ENCODE measurements at regions not wholly inside any gene's neighbourhood (a gene's known extent, or its start where the extent isn't known, plus 50 kb on each side); places are given as distances from the start of the nearest gene placed in this dataset.

DNA sequence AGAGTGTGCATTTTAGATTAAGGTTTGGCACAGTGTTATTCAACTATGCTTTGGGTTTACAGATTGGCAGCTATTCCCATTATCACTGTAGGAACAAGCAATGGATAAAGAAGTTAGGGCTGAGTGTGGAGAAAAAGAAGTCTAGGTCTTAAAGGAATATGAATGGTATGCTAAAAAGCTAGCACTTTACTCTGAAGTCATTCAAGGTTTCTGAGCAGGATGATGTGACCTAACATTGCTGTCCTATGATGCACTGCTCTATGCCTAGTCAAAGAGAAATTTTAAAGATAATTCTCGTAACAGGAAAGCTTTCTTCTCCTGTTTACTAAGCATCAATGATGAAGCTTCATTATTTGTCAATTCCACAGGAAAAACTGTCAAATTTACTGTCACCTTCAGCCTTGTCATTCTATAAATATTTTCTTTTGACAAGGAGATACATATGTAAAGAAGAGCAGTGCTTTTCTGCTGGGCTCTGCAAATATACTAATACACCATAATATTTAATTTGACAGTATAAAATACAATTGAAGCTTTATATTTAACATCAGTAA lies 476.1 kb upstream of the PTPRD start:
- no peak for FAIRE-seq
- DNase-seq (ENCODE audit: insufficient read length, low spot score): no peak
- TF ChIP-seq POLR2A (IDR thresholded peaks at IDR 0.05; ENCODE audit: low read depth, low read length): no peak

DNA sequence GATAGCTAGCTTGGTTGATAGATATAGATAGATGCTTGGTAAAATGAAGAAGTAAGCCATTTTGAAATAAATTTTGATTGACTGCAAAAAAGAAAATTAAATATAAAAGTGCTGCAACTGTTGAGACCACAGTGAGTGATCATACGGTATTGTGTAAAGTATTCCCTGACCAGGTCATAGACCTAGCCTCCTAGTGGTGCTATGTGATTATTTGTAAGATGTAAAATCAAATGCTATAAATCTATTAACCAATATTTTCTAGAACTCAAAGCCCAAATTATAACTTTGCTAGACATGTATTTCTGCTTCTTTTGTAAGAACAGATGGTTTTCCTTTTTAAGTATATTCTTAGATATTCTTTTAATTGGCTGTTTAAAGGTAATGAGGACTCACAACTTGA lies 480.2 kb upstream of the PTPRD start:
- DNase-seq (ENCODE audit: insufficient read length, low spot score) (no peak), FAIRE-seq (no peak)
- TF ChIP-seq POLR2A (IDR thresholded peaks at IDR 0.05; ENCODE audit: low read depth, low read length): no peak

DNA sequence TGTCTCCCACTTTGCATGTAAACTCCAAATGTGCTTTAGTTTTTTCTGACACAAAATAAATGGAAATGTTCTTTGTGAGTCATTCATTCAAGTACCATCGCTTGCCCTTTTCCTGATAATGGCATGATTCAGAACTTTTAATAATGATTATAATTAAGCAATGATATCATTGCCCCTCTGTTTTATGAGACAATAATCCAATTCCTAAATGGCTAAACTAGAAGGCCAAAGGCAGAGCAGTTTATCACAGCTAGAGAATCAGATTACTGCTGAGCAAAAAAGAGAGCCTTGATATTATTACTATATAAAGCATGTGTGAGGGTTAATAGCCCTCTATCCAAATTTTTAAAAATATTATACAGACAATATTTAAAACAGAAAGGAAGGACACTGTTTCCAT lies 484.2 kb upstream of the PTPRD start:
- TF ChIP-seq POLR2A (IDR thresholded peaks at IDR 0.05; ENCODE audit: low read depth, low read length): no peak
- DNase-seq (ENCODE audit: insufficient read length, low spot score) (no peak), FAIRE-seq (no peak)

DNA sequence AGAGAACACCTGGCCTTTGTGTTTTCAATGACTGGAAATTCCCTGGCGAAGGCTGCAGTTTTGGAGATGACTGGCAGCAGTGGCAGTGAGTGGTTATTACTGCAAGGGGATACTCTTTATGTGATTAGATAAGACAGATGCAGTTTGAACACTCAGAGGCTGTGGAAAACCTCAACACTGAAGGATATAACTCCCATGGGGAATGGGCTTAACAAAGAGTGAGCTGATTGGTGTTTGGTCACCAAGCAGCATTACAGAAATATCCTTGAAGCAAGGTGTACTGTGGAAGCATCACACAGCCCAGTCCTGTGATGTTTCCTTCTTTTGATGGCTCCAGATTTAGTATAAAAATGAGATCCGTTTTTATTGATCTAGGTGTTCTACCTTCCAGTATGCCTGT lies 490.7 kb upstream of the PTPRD start:
- DNase-seq (ENCODE audit: insufficient read length, low spot score) (no peak), FAIRE-seq (no peak)
- TF ChIP-seq POLR2A (IDR thresholded peaks at IDR 0.05; ENCODE audit: low read depth, low read length): no peak

DNA sequence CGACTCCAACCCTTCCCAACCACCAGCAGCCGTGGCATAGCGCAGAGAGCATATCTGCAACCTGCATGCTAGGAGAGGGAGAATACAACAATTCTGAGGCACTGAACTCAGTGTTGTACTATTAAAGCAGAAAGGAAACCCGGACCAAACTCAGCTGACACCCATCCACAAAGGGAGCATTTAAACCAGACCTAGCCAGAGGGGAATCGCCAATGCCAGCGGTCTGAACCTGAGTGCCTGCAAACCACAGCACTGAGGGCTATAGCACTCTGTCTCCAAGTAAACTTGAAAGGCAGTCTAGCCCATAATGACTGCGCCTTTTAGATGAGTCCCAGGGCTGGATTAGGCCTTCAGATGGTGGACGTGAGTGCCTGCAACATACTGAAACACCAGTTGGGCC lies 494.4 kb upstream of the PTPRD start:
- FAIRE-seq (no peak), DNase-seq (ENCODE audit: insufficient read length, low spot score) (no peak)
- TF ChIP-seq POLR2A (IDR thresholded peaks at IDR 0.05; ENCODE audit: low read depth, low read length): no peak

DNA sequence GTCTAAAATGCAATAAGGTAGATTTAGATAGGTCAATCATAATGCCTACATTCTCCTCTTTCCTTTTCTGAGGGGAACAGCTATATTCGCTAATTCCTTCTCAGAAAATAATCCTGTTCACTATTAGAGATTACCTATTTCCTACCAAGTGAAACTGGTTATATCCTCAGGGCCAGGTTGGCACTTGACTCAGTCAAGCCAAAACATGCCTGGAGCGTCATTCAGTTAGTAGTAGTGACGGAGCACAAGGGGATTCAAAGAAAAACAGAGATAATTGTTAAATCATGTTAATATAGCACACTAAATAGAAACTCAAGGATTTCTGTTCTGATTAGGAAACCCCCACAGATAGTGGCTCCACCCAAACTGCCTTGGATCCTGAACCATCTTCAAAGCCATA lies 515.4 kb upstream of the PTPRD start:
- TF ChIP-seq POLR2A (IDR thresholded peaks at IDR 0.05; ENCODE audit: low read depth, low read length): no peak
- DNase-seq (ENCODE audit: insufficient read length, low spot score) (no peak), FAIRE-seq (no peak)

DNA sequence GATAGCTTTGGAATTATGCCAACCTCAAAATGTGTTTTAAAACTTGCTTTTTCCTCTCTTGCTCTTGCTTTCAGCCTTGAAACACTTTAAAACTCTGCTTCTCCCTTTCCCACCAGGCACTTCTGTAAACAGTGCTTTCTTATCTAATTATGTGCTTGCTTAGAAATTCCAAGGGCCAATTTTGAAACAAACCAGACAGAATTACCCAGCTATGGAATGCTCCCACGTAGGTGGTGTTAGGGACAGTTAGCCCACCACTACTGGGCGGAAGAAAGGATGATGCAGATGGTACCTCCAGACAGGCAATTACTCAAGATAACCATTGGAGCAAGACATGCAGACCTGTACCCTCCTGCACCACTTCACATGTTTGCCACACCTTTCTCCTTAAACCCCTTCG lies 523.0 kb upstream of the PTPRD start:
- no peak for DNase-seq (ENCODE audit: insufficient read length, low spot score)
- no peak for FAIRE-seq
- no peak for TF ChIP-seq POLR2A (IDR thresholded peaks at IDR 0.05; ENCODE audit: low read depth, low read length)

DNA sequence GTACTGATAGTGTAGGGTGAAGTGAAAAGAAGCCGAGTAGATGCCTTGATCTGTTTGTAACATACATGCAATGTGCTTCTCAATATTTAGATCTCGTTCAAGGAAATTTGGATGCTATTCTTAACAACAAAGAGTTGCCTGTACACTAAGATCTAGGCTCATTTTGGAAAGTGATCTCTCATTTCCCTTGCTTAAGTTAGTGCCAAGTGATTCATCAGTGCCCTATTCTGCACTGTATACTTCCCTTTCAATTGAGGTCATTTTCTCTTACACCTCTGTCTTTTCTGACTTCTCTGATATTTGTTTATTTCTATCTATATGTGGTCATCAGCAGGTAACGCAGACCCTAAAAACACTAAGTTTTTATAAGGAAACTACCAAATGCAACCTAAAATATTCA lies 528.6 kb upstream of the PTPRD start:
- TF ChIP-seq POLR2A (IDR thresholded peaks at IDR 0.05; ENCODE audit: low read depth, low read length): no peak
- FAIRE-seq (peak; percentile 50), DNase-seq (ENCODE audit: insufficient read length, low spot score) (no peak)

DNA sequence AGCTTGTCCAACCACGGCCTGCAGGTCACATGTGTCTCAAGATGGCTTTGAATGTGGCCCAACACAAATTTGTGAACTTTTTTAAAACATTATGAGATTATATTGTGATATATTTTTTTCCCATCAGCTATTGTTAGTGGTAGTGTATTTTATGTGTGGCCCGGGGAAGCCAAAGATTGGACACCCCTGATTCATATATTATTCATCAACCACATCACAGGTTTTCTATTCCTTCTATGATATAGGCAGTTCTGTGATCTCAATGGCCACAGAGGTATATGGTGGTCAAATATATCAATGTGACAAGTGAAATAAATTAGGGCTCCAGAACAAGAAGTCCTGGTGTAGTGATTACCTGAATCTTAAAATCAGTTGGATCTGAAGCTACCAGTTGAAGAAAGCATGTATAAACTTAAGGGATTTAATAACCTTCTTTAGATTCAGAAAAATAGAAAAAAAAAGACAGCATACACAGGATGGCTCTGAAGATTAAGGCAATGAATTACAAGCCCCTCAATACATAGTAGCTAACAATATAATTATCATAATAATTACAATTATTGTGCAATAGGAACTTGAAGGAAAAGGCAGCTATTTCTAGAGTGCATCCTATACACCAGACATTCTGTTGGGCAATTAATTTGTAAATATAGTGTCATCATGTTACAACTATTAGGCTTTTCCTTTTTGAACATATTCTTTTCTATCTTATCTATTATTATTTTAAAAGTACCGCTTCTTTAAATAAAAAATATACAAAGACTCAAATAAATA lies 530.4 kb upstream of the PTPRD start:
- FAIRE-seq: no peak
- no peak for DNase-seq (ENCODE audit: insufficient read length, low spot score)
- no peak for TF ChIP-seq POLR2A (IDR thresholded peaks at IDR 0.05; ENCODE audit: low read depth, low read length)

DNA sequence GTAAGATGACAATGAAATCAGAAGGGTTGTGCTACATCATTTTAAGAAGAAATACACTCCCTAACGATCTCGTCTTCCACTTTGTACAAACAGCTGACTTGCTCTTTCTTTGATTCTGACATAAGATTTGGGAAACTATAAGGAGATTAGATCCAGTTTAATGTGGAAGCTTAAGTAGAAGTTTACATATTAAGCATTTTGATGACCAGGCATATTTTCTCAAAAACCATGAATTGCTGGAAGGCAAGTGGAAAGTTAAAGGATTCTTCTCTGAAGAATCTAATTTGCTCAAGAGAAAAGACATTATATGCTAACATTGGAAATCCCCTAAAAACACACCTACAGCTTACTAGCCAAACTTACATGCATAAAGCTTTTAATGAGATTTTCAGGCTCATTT lies 531.9 kb upstream of the PTPRD start:
- DNase-seq (ENCODE audit: insufficient read length, low spot score): no peak
- TF ChIP-seq POLR2A (IDR thresholded peaks at IDR 0.05; ENCODE audit: low read depth, low read length): no peak
- FAIRE-seq: no peak

DNA sequence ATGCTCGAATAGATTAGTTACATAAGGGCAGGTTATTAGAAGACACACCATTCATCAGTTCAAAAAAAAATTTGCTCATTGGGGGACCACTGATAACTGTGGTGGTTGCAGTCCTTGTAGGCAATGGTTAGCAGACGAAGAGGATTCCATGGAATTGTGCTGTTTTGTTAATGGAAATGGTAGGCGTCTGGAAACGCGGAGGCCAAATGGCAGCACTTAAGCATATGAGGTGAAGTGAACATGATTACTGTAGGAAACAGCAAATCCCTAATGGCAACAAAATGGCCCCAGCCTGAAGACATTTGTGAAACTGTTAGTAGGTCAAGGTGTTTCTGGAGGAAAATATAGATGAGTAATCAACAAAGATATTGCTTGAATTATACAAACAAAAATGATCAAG lies 535.4 kb upstream of the PTPRD start:
- no peak for DNase-seq (ENCODE audit: insufficient read length, low spot score)
- TF ChIP-seq POLR2A (IDR thresholded peaks at IDR 0.05; ENCODE audit: low read depth, low read length): no peak
- no peak for FAIRE-seq

DNA sequence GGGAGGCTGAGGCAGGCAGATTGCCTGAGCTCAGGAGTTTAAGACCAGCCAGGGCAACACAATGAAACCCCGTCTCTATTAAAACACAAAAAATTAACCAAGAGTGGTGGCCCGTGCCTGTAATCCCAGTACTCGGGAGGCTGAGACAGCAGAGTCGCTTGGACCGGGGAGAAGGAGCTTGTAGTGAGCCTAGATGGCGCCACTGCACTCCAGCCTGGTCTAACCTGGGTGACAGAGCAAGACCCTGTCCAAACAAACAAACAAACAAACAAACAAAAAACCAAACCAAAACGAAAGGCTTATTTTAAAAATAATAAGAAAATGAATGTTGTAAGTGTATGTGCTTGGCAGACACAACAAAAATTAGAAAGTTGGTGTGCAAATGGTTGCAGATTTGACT lies 536.3 kb upstream of the PTPRD start:
- FAIRE-seq (no peak), DNase-seq (ENCODE audit: insufficient read length, low spot score) (no peak)
- TF ChIP-seq POLR2A (IDR thresholded peaks at IDR 0.05; ENCODE audit: low read depth, low read length): no peak

DNA sequence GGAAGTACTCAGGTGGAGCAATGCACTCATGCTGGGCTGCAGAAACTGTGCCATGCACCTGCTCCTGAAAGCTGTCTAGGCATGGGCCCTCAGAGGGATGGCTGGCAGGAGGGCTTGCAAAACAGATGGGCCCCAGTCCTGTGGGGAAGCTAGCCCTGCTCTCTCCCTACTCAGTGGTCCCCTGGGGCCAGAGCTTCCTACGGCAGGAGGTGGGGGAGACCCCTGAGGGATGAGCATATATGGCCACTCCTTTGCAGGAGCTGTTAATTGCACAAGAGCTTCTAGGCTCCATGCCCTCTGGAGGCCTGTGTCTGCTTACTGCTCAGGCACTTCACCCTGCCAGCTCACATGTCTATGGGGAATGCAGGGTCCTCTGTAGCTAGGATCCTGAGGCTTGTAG lies 545.3 kb upstream of the PTPRD start:
- DNase-seq (ENCODE audit: insufficient read length, low spot score): no peak
- no peak for TF ChIP-seq POLR2A (IDR thresholded peaks at IDR 0.05; ENCODE audit: low read depth, low read length)
- FAIRE-seq: no peak

DNA sequence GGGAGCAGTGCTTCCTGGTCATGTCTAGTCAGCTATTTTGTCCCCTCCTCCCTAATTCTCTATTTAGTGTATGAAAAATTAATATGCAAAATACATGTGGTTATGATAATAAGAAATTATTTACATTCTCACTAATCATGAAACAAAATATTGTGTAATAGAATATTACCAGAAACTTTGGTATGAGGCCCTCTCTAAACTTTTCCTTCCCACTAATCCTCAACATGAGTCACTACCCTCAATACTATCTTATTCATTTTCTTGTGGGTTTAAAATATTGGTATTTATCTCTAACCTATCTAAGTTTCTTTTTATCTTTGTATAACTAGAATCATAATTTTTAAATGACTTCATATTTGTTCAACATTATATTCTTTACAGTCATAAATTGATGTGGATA lies 545.9 kb upstream of the PTPRD start:
- TF ChIP-seq POLR2A (IDR thresholded peaks at IDR 0.05; ENCODE audit: low read depth, low read length): no peak
- no peak for FAIRE-seq

DNA sequence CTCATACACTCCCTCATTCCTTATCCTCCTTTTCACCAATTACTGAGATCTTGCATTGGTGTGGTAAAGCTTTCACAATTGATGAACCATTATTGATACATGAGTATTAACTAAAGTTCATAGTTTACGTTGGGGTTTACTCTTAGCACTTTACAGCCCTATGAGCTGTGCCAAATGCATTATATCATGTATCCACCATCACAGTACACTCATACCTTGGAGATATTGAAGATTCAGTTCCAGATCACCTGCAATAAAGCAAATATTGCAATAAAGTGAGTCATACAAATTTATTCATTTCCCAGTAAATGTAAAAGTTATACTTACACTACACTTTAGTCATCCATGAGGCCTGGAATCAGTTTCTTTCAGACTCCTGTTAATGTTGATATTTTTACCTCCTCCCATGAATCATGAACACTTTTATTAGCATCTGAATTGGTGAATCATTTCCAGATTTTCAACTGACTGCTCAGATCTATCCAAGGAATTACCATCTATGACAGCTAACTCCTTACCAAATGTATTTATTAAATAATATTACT lies 546.6 kb upstream of the PTPRD start:
- TF ChIP-seq POLR2A (IDR thresholded peaks at IDR 0.05; ENCODE audit: low read depth, low read length): no peak
- FAIRE-seq (peak; percentile 20), DNase-seq (ENCODE audit: insufficient read length, low spot score) (no peak)

More for the DNA sequence above, 545.9 kb upstream of the PTPRD start:
- DNase-seq (ENCODE audit: insufficient read length, low spot score): no peak

Measured in H54 (cell line).